ENCODE measurements at regions not wholly inside any gene's neighbourhood (a gene's known extent, or its start where the extent isn't known, plus 50 kb on each side); places are given as distances from the start of the nearest gene placed in this dataset.

DNA sequence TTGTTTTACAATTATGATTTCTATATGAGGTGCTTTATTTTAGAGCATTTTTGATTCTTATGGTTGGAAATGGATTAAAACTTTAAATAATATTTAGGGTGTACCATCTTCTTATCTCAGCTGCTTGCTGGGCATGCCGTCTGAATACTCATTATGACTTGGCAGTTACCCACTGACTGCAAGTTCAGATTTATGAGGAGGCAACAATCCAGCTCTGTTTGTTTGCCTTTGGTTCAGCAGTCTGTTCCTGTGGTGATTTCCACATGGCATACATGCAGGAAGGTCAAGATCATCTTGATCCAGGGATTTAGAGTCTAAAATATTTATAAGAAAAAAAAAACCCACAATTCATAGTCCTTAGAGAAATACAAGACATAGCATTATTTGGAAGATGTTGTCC lies 1254.5 kb upstream of the NUDT12 start:
- DNase-seq, result no peak

DNA sequence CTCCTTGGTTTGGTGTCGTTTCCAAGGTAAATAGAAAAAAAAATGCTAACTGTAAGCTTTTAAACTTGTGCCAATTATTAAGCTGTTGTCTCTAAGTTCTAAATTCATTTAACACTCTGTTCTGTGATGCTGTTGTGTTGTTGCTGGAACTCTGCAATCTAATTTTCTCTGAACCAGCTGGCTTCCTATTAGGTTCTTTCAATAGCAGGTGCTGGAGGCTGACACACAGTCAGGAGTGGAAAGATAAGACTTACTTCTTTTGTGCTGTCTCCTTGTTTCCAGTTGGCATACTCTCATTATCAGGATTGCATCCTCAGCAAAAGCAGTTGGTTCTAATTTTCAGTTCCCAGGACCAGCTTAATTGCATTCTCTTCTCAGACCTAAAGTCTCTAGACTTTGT lies 1252.6 kb upstream of the NUDT12 start:
- no peak for DNase-seq

DNA sequence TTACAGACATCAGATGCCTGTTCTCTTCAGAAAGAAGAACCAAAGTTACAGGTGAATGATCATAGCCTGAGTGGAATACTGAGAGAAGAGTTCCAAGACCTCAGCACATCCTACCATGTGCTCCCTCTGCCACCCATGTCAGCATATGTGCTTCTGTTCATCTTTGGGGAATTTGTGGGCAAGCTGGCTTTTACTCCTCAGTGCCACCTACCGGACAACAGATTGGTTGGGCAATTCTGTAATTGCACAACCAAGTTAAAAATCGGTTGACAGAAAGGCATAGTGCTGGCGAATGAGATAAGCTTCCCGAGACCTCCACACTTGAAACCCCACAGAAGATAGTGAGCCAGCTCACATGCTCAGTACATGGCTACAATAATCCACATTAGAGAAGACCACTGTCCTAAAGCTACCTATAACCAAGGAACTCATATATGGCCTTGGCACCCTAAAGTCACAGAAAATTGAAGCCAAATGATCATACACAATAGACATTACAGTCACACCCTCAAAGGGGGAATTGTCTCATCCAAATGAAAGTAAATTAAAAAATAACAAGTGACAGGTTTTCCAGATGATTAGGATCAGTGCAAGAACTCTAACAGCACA lies 1238.0 kb upstream of the NUDT12 start:
- no peak for DNase-seq

GRCh38 chr5:104793755-104794080 lies 1231.1 kb upstream of the NUDT12 start:
- DNase-seq, result no peak

DNA sequence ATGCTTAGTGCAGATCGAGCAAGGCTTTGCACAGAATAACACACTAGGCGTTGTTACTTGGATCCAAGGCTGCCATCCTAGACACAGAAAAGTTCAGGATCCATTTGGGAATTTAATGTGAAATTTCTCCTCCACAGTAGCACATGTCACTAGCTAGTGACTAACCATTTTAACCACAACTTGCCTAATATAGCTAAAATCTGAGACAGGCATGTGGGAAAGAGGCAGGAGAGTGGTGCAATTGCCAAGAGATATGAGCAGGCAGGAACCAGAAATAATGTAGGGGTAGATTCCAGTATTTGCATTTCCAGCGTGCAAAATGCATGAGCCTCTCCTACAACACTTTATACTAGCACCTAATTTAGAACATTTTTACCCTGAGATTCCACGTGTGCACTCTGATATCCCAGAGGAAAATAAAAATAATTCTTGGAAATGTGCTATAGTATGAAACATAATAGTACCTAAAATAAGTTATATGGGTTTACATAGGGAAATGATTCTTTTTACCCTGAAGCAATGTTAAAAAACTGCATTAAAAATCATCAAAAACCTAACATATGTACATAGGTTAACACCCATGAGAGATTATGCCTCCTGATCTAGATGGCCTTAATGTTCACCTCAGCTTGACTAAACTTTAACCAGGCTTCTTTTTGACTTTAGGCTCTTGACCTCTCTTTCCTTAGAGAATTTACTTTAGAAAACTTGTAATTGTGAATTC lies 1230.6 kb upstream of the NUDT12 start:
- DNase-seq, result no peak

GRCh38 chr5:104789366-104789765 lies 1226.8 kb upstream of the NUDT12 start:
- no peak for DNase-seq

GRCh38 chr5:104785097-104785496 lies 1222.5 kb upstream of the NUDT12 start:
- no peak for DNase-seq

DNA sequence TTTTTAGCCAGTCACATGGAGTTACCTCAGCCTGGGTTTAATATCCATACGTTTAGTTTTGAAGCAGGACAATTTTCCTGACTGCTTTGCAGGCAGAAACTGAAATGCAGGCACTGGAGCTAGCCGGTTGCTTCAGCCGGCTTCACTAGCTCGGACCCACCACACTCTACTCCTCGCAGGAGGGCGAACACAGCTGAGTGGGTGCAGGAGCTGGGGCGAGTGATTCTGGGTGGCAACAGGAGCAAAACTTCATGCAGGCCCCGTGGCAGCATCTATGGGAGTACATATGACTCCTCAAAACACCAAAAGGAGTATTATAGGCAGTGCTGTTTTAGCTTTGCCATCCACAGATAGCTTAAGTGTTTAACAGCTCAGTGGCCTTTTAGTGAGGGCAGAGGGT lies 1211.8 kb upstream of the NUDT12 start:
- no peak for DNase-seq

- DNase-seq, result no peak
Measured at GRCh38 chr5:104764197-104764596, 1201.6 kb upstream of the NUDT12 start.

- DNase-seq, result no peak
Measured at GRCh38 chr5:104763216-104763615, 1200.6 kb upstream of the NUDT12 start.

GRCh38 chr5:104757915-104758314 lies 1195.3 kb upstream of the NUDT12 start:
- DNase-seq, result no peak

DNA sequence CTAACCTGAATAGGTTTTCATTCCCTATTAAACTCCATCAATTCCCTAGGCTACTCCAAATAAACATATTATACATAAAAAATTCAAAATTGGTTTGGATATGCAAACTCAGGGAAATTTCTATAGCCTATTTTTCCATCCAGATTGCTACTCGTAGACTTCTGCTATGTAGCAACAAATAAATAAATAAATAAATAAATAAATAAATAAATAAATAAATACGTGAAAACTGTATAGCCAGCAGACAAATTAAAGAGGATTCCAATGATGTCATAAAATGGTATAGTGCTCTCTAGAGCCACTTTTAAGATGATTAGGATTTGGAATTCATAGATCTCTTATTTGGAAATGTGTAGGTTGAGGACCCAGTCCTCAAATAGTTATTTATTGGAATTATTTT lies 1193.2 kb upstream of the NUDT12 start:
- DNase-seq, result no peak

DNA sequence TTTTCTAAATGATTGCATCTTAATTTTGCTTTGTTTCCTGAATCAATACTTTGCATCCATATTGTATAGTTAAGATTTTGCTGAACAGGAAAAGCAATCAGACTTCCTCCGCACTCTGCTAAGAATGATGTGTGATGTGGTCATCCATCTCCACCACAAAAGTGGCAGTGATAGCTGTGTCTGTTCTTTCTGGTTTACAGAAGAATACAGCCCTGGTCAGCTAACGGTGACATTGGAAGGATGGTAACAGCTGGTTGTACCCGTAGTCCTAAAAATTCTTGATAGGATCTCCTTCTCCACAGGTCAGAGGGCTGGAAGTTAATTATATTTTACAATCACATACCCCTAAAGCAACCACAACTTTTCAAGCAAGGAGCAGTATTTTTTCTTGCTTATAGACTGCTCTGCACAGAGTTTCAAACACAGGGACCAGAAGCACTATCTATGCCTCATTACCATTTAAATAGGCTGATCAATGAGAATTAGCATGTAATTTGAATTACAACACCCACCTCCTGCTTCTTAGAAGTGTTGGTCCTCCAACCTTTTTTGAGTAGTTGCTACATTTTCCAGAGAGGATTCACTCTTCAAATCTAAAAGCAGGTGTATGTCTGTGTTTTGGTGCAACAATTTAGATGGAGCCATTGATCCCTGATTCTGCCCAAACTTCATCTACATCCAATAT lies 1191.9 kb upstream of the NUDT12 start:
- no peak for DNase-seq

DNA sequence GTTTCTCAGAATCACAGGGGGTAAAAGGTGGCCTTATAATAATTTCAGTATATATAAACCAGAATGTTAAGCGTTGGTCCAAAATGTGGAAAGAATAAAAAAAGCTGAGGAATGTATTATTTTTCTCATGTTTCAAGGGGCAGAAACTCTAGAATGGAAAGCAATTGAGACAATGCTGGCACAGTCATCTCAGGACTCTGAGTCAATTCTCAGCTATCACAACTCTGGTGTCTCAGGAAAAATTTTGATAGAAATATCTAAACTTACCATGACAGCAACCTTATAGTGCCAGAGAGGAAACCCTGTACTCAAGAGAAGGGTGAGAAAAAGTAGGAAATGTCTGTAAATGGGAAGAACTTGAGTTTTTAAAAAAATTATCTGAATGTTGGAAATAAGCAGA lies 1189.4 kb upstream of the NUDT12 start:
- no peak for DNase-seq

- DNase-seq, result no peak
Measured at GRCh38 chr5:104739905-104740304, 1177.3 kb upstream of the NUDT12 start.

- DNase-seq, result no peak
Measured at GRCh38 chr5:104739503-104739902, 1176.9 kb upstream of the NUDT12 start.

DNA sequence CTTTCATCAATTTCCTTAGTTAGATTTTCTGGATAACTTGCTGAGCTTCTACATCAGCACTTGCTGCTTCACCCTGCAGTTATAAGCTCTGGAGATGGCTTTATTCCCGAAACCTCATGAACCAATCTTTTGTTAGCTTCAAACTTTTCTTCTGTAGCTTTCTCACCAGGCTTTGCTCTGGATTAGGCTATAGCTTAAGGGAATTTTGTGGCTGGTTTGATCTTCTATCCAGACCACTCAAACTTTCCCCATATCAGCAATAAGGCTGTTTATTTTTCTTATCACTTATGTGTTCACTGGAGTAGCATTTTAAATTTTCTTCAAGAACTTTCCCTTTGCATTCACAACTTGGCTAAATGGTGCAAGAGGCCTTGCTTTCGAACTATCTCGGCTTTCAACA lies 1173.5 kb upstream of the NUDT12 start:
- no peak for DNase-seq

DNA sequence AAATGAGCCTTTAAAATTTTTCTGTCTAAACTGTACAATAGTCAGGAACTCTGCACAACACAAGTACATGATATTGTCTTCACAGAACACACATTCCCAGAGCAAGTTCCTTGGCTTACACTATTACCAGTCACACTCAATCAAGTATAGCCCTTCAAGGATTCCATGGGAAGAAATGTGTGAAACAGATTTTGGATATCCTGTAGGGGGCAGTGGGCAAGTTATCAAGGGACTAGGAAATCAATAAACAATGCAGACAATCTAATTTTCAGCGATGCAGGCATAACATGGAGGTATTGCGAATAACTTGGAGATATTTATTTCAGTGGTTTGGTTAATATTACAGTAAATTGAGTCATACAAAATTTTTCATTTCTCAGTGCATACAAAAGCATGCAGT lies 1171.5 kb upstream of the NUDT12 start:
- DNase-seq, result no peak

GRCh38 chr5:104733063-104733669 lies 1170.6 kb upstream of the NUDT12 start:
- no peak for DNase-seq

- no peak for DNase-seq
Measured at GRCh38 chr5:104731331-104731730, 1168.7 kb upstream of the NUDT12 start.

- DNase-seq, result no peak
Measured at GRCh38 chr5:104708027-104708426, 1145.4 kb upstream of the NUDT12 start.

DNA sequence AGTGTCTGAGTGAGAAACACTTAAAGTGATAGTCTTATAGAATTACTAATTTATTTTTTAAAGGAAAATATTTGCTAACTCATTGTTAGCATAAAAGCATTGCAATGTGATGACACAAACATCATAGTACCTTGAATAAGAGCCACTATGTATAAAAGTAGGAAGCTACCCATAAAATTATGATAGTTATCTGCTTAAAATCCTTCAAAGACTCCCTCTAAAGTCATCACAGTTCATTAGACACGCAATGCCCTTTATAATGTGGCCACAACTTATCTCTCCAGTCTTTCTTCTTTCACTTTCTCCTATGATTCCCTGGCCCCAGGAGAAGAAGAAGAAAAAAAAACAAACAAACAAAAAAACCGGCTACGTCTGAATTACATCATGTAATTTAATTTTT lies 1144.0 kb upstream of the NUDT12 start:
- no peak for DNase-seq

DNA sequence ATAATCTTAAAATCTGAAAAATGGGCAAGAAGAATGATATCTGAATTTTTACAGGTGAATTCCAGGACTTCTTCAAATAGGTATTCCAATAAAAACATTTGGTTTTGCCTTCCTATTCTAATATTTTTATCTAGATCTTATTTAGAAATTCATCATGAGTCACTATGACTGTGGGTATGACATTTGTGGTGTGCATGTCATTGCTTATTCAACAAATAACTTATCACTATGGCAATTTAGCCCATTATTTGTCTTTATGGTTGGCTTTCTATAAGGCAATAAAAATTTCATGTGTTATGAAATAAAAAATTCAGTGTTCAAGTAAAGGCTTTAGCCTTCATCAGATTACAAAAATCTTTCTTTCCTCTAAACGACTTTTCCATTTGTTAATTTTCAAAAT lies 1139.6 kb upstream of the NUDT12 start:
- DNase-seq, result no peak

Data from anterior cingulate cortex (tissue), 58 donors.